HCT116 (cell line): ENCODE measurements at regions not wholly inside any gene's neighbourhood (a gene's known extent, or its start where the extent isn't known, plus 50 kb on each side); places are given as distances from the start of the nearest gene placed in this dataset.

ENCODE experiments used
- CTCF ChIP-seq, 3 experiments: fragments of 200-600 bp in 1 of 3; sonication (generic) in 1 of 3; IDR thresholded peaks in 2 of 3; conservative IDR thresholded peaks in 1 of 3; 2 replicates each; pipeline ENCODE4 v1.5.1; 2012 to 2017; ENCODE audit warnings: low read depth in 2 of 3, low read length in 2 of 3, antibody characterized with exemption in 1 of 3, borderline replicate concordance in 1 of 3, control low read depth in 1 of 3, mild to moderate bottlenecking in 1 of 3, mixed read lengths in 1 of 3, mixed run types in 1 of 3, moderate library complexity in 1 of 3; ENCODE audit not compliant: insufficient read depth in 1 of 3
- EGR1 ChIP-seq: IDR thresholded peaks from 2 replicates; pipeline ENCODE4 v1.6.1; 2012; ENCODE audit warnings: low read depth
- EZH2 ChIP-seq: fragments of 200-600 bp; sonication (generic); IDR thresholded peaks from 2 replicates; pipeline ENCODE4 v1.6.1; 2017; ENCODE audit warnings: antibody characterized with exemption, mixed run types
- POLR2AphosphoS5 ChIP-seq: IDR thresholded peaks from 2 replicates; pipeline ENCODE4 v1.6.1; 2011; ENCODE audit warnings: mild to moderate bottlenecking, low read depth, low read length, moderate library complexity
- TCF7L2 ChIP-seq: IDR thresholded peaks from 2 replicates; pipeline ENCODE4 v1.7.0; 2011; ENCODE audit warnings: borderline replicate concordance, inconsistent platforms; ENCODE audit not compliant: insufficient read depth, insufficient read length; ENCODE audit errors: extremely low read depth

- TF ChIP-seq EZH2 (no peak), POLR2AphosphoS5 (no peak), CTCF (IDR thresholded peaks at IDR 0.05 in 2 of 3, conservative IDR thresholded peaks at IDR 0.05 in 1 of 3; ENCODE audit: borderline replicate concordance in 1 of 3, insufficient read depth in 1 of 3, low read depth in 2 of 3, low read length in 2 of 3) (no peak), EGR1 (no peak), TCF7L2 (no peak)
Observed at GRCh38 chr5:19210886-19211285, 777.1 kb downstream of the CDH18 start.
